Fibroblast of the aortic adventitia (primary cell): ENCODE measurements at regions not wholly inside any gene's neighbourhood (a gene's known extent, or its start where the extent isn't known, plus 50 kb on each side); places are given as distances from the start of the nearest gene placed in this dataset.

ENCODE experiments used
- DNase-seq: peaks from one replicate; pipeline ENCODE4 v3.0.0-alpha.2; 2010; ENCODE audit warnings: low read depth
- H3K4me3 ChIP-seq: 2 replicates; pipeline ENCODE4 v1.5.1; 2011; ENCODE audit warnings: low read depth, mild to moderate bottlenecking, control low read depth, low read length, moderate library complexity
- TF ChIP-seq, protein P1 (sequence below): IDR thresholded peaks from 2 replicates; pipeline ENCODE4 v1.5.1; 2011; ENCODE audit warnings: mild to moderate bottlenecking, low read length, control low read depth, inconsistent platforms; ENCODE audit not compliant: insufficient read depth

DNA sequence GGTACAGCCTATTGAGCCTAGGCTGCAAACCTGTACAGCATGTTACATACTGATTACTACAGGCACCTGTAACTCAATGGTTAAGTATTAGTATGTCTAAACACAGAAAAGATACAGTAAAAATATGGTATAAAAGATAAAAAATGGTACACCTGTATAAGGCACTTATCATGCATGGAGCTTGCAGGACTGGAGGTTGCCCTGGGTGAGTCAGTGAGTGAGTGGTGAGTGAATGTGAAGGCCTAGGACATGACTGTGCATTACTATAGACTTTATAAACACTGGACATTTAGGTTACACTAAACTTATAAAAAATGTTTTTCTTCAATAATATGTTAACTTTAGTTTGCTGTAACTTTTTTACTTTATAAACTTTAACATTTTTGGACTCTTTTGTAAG is 171.3 kb downstream of the SLC28A3 start:
- peak; percentile 20 for DNase-seq
- TF ChIP-seq, protein P1, sequence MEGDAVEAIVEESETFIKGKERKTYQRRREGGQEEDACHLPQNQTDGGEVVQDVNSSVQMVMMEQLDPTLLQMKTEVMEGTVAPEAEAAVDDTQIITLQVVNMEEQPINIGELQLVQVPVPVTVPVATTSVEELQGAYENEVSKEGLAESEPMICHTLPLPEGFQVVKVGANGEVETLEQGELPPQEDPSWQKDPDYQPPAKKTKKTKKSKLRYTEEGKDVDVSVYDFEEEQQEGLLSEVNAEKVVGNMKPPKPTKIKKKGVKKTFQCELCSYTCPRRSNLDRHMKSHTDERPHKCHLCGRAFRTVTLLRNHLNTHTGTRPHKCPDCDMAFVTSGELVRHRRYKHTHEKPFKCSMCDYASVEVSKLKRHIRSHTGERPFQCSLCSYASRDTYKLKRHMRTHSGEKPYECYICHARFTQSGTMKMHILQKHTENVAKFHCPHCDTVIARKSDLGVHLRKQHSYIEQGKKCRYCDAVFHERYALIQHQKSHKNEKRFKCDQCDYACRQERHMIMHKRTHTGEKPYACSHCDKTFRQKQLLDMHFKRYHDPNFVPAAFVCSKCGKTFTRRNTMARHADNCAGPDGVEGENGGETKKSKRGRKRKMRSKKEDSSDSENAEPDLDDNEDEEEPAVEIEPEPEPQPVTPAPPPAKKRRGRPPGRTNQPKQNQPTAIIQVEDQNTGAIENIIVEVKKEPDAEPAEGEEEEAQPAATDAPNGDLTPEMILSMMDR = no peak
- no peak overlapping the region for H3K4me3 ChIP-seq

DNA sequence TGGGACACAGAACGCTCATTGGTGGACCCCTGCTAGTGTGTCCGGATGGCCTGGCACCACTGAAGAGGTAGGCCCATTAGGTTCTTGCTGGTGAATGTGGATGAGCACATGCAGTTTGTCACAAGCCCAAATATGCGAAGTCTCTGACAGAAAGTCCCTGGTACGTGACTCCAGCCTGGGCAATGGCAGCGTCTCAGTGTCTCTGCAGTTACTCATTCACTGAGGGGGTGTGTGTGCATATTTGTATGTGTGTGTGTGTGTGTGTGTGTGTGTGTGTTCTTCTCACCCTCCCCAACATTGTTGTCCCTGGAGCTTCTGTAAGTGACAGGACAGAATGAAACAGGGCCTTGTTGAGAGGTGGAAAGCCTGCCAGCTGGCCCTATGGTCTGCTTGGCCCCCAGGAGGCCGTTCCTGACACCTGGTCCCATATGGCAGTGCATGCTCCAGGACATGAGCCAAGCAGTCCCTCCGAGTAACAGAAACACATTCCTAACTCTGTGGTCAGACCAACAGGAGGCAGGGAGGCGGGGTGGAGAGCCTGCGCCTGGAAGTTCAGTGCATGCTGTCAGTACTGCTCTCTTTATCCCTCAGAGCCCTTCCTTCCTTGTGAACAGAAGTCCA is 169.9 kb downstream of the SLC28A3 start:
- TF ChIP-seq, protein P1 = peak; percentile 22
- H3K4me3 ChIP-seq = no peak overlapping the region
- DNase-seq = peak; percentile 93

- no peak for DNase-seq
- no peak overlapping the region for H3K4me3 ChIP-seq
- TF ChIP-seq, protein P1 = no peak
These were observed 166.6 kb downstream of the SLC28A3 start for GRCh38 chr9:84173961-84174360.

DNA sequence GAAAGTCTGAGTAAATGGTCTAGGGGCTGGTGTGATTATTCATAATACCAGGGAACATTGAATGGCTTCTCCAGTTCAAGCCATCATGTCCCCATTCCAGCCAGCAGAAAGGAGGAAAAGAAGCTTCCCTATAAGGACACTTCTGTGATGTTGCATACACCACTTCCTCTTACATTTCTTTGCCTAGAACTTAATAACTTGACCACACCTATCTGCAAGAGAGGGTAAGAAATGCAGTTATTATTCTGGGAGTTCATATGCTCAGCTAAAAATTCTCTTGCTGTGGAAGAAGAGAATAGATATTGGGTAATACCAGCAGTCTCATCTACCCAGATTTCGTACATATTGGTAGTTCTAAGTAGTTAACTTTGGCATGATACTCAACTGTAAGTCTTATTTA is 166.1 kb downstream of the SLC28A3 start:
- H3K4me3 ChIP-seq = no peak overlapping the region
- DNase-seq = no peak
- TF ChIP-seq, protein P1 = no peak

GRCh38 chr9:84177407-84177806 is 163.2 kb downstream of the SLC28A3 start:
- TF ChIP-seq, protein P1 = no peak
- DNase-seq = no peak
- H3K4me3 ChIP-seq = no peak overlapping the region

- TF ChIP-seq, protein P1 = no peak
- H3K4me3 ChIP-seq = no peak overlapping the region
- no peak for DNase-seq
These were observed 161.0 kb downstream of the SLC28A3 start for GRCh38 chr9:84179531-84179930.

GRCh38 chr9:84187090-84187489 is 153.5 kb downstream of the SLC28A3 start:
- TF ChIP-seq, protein P1 = no peak
- peak; percentile 22 for DNase-seq
- H3K4me3 ChIP-seq = no peak overlapping the region
